Body of pancreas (tissue), 4 donors: ENCODE measurements at regions not wholly inside any gene's neighbourhood (a gene's known extent, or its start where the extent isn't known, plus 50 kb on each side); places are given as distances from the start of the nearest gene placed in this dataset.

Experiments used
- ATAC-seq: fragments of 150-250 bp; one replicate; pipeline ENCODE4 v1.9.1; 2016
- DNase-seq, 4 donors: peaks; one replicate each; pipeline ENCODE4 v3.0.0-alpha.2; 2019
- H3K27ac ChIP-seq, 4 donors: fragments of 200-600 bp; sonication (generic); 1 replicate in 3 of 4; 2 replicates in 1 of 4; pipeline versions ENCODE4 v1.5.1 to v1.6.1; 2016 to 2019; ENCODE audit warnings: mild to moderate bottlenecking in 1 of 4, mixed read lengths in 1 of 4, moderate library complexity in 1 of 4
- H3K27me3 ChIP-seq, 2 donors: fragments of 200-600 bp; sonication (generic); one replicate each; pipeline ENCODE4 v1.6.0; 2016; ENCODE audit warnings: mild to moderate bottlenecking in 1 of 2
- H3K36me3 ChIP-seq, 2 donors: fragments of 200-600 bp; sonication (generic); replicated peaks in 1 of 2; 2 replicates each; pipeline ENCODE4 v1.5.1; 2016; ENCODE audit warnings: low read depth in 2 of 2; ENCODE audit not compliant: insufficient read depth in 1 of 2
- H3K4me1 ChIP-seq: fragments of 200-600 bp; sonication (generic); one replicate; pipeline ENCODE4 v1.6.0; 2016
- H3K4me3 ChIP-seq, 2 donors: fragments of 200-600 bp; sonication (generic); 1 replicate in 1 of 2; 2 replicates in 1 of 2; pipeline ENCODE4 v1.5.1; 2016 to 2019
- H3K9me3 ChIP-seq, 3 donors: fragments of 200-600 bp; sonication (generic); 1 replicate in 2 of 3; 2 replicates in 1 of 3; pipeline ENCODE4 v1.5.1; 2016
- CTCF ChIP-seq, 7 experiments: fragments of 450-650 bp in 4 of 7; fragments of 200-600 bp in 3 of 7; sonication (generic) in 3 of 7; IDR thresholded peaks; one replicate each; pipeline ENCODE4 v1.5.1; 2016 to 2019; ENCODE audit warnings: antibody characterized with exemption in 7 of 7
- POLR2A ChIP-seq, 3 donors: fragments of 450-650 bp; IDR thresholded peaks; one replicate each; pipeline ENCODE4 v1.6.1; 2016; ENCODE audit warnings: antibody characterized with exemption in 3 of 3, mild to moderate bottlenecking in 2 of 3
- WGBS, 2 donors: methylation state at CpG; one replicate each; pipeline ENCODE4 v1.1.5; 2017; 5-methylcytosine and 5-hydroxymethylcytosine counted together
- intact Hi-C: fragments of 100-400 bp; cut with DNase I; formaldehyde crosslinking; loops from one replicate; pipeline ENCODE4 v1.15.1; 2023

GRCh38 chr1:8095584-8095983 lies 69.5 kb upstream of the ERRFI1 start:
- Histone ChIP-seq H3K27me3 (no peaks in the 10 kb centered on the region), H3K36me3 (no peaks in the 10 kb centered on the region), H3K4me1 (peaks cover 39% of the 10 kb centered on the region), H3K9me3 (no peaks in the 10 kb centered on the region), H3K4me3 (no peak overlapping the region), H3K27ac (peak overlapping the region in 3 of 4 donors; percentile 66 to 85 (median 69))
- WGBS, 2 donors: 89 to 93% methylated on average over 5 of the region's 5 CpGs
- no peak for TF ChIP-seq POLR2A (IDR thresholded peaks at IDR 0.05)
- TF ChIP-seq CTCF (IDR thresholded peaks at IDR 0.05): no peak
- no peak for ATAC-seq
- no peak for DNase-seq
- intact Hi-C loops: no loop called here

- Histone ChIP-seq H3K27ac (peak overlapping the region in 1 of 4 donors; percentile 24), H3K4me1 (peaks cover 39% of the 10 kb centered on the region)
- peak in 2 of 4 donors; percentile 36 to 37 for DNase-seq
Observed at GRCh38 chr1:8094481-8095241, 68.6 kb upstream of the ERRFI1 start.

GRCh38 chr1:8093221-8093980 lies 67.3 kb upstream of the ERRFI1 start:
- Histone ChIP-seq H3K27ac (no peak overlapping the region), H3K4me3 (no peak overlapping the region), H3K9me3 (no peaks in the 10 kb centered on the region), H3K36me3 (no peaks in the 10 kb centered on the region), H3K4me1 (peaks cover 39% of the 10 kb centered on the region), H3K27me3 (no peaks in the 10 kb centered on the region)
- WGBS, 2 donors: 89 to 93% methylated on average over 10 of the region's 10 CpGs
- DNase-seq (no peak), ATAC-seq (no peak)
- TF ChIP-seq CTCF (IDR thresholded peaks at IDR 0.05): no peak
- TF ChIP-seq POLR2A (IDR thresholded peaks at IDR 0.05): no peak
- intact Hi-C loops: no loop called here

More at GRCh38 chr1:8094481-8095241, 68.6 kb upstream of the ERRFI1 start:
- 62% methylated on average over 18 of the region's 18 CpGs for WGBS, 2 donors
- intact Hi-C loops: no loop called here
- Histone ChIP-seq H3K36me3 (no peaks in the 10 kb centered on the region), H3K4me3 (no peak overlapping the region), H3K27me3 (no peaks in the 10 kb centered on the region), H3K9me3 (no peaks in the 10 kb centered on the region)
- TF ChIP-seq POLR2A (IDR thresholded peaks at IDR 0.05): no peak
- TF ChIP-seq CTCF (IDR thresholded peaks at IDR 0.05): no peak
- no peak for ATAC-seq

GRCh38 chr1:8092657-8093056 lies 66.5 kb upstream of the ERRFI1 start:
- Histone ChIP-seq H3K4me3 (no peak overlapping the region), H3K9me3 (no peaks in the 10 kb centered on the region), H3K4me1 (peaks cover 34% of the 10 kb centered on the region), H3K27me3 (no peaks in the 10 kb centered on the region), H3K36me3 (no peaks in the 10 kb centered on the region), H3K27ac (no peak overlapping the region)
- no peak for DNase-seq
- intact Hi-C loops: no loop called here
- 73 to 78% methylated on average over 9 of the region's 9 CpGs for WGBS, 2 donors
- no peak for TF ChIP-seq CTCF (IDR thresholded peaks at IDR 0.05)
- no peak for TF ChIP-seq POLR2A (IDR thresholded peaks at IDR 0.05)
- no peak for ATAC-seq
